Neuronal stem cell (in vitro differentiated cells): ENCODE measurements at regions not wholly inside any gene's neighbourhood (a gene's known extent, or its start where the extent isn't known, plus 50 kb on each side); places are given as distances from the start of the nearest gene placed in this dataset.

ENCODE experiments used
- DNase-seq: peaks from one replicate; pipeline ENCODE4 v3.0.0-alpha.2; 2013; ENCODE audit warnings: low spot score
- H2AFZ ChIP-seq: one replicate; pipeline ENCODE4 v1.6.1; 2013; ENCODE audit warnings: mild to moderate bottlenecking, low read length, inconsistent platforms
- H2AK5ac ChIP-seq: 2 replicates; pipeline ENCODE4 v1.6.1; 2013; ENCODE audit warnings: low read depth, mild to moderate bottlenecking, inconsistent platforms, low read length, moderate library complexity, mixed read lengths
- H2BK120ac ChIP-seq: 2 replicates; pipeline ENCODE4 v1.6.1; 2013; ENCODE audit warnings: low read depth, mild to moderate bottlenecking, inconsistent platforms, low read length, moderate library complexity, mixed read lengths
- H2BK12ac ChIP-seq: one replicate; pipeline ENCODE4 v1.6.1; 2013; ENCODE audit warnings: low read length, inconsistent platforms
- H2BK15ac ChIP-seq: 2 replicates; pipeline ENCODE4 v1.6.1; 2013; ENCODE audit warnings: mild to moderate bottlenecking, low read length, inconsistent platforms, mixed read lengths
- H2BK5ac ChIP-seq: one replicate; pipeline ENCODE4 v1.6.1; 2013; ENCODE audit warnings: inconsistent platforms, mild to moderate bottlenecking, low read length, moderate library complexity
- H3K14ac ChIP-seq: one replicate; pipeline ENCODE4 v1.6.1; 2013; ENCODE audit warnings: low read length, inconsistent platforms
- H3K18ac ChIP-seq: 2 replicates; pipeline ENCODE4 v1.6.1; 2013; ENCODE audit warnings: low read length, inconsistent platforms
- H3K23ac ChIP-seq: 2 replicates; pipeline ENCODE4 v1.6.1; 2013; ENCODE audit warnings: low read depth, mild to moderate bottlenecking, mixed read lengths, low read length, inconsistent platforms; ENCODE audit not compliant: poor library complexity
- H3K27ac ChIP-seq: replicated peaks from 3 replicates; pipeline ENCODE4 v1.5.1; 2013; ENCODE audit warnings: low read length, inconsistent platforms
- H3K27me3 ChIP-seq, 3 experiments: 2 replicates each; pipeline ENCODE4 v1.6.1; 2013; ENCODE audit warnings: low read length in 3 of 3, mild to moderate bottlenecking in 2 of 3, inconsistent platforms in 1 of 3, low read depth in 1 of 3, mixed read lengths in 1 of 3, moderate library complexity in 1 of 3; ENCODE audit not compliant: control insufficient read depth in 3 of 3, insufficient read depth in 3 of 3
- H3K36me3 ChIP-seq, 2 donors: replicated peaks in 1 of 2; 2 replicates each; pipeline ENCODE4 v1.6.1; 2013; ENCODE audit warnings: low read length in 2 of 2; ENCODE audit not compliant: control insufficient read depth in 2 of 2, insufficient read depth in 2 of 2
- H3K4ac ChIP-seq: 2 replicates; pipeline ENCODE4 v1.6.1; 2013; ENCODE audit warnings: inconsistent platforms, mild to moderate bottlenecking, low read length, moderate library complexity
- H3K4me1 ChIP-seq, 2 donors: 1 replicate in 1 of 2; 2 replicates in 1 of 2; pipeline ENCODE4 v1.6.1; 2013; ENCODE audit warnings: low read length in 2 of 2, low read depth in 1 of 2; ENCODE audit not compliant: control insufficient read depth in 2 of 2, insufficient read depth in 1 of 2
- H3K4me2 ChIP-seq: one replicate; pipeline ENCODE4 v1.6.1; 2013; ENCODE audit warnings: mild to moderate bottlenecking, low read length, inconsistent platforms; ENCODE audit not compliant: insufficient read depth, poor library complexity, severe bottlenecking
- H3K4me3 ChIP-seq, 2 donors: 2 replicates each; pipeline ENCODE4 v1.5.1; 2013; ENCODE audit warnings: low read length in 2 of 2, mild to moderate bottlenecking in 2 of 2, inconsistent platforms in 1 of 2, moderate library complexity in 1 of 2
- H3K79me1 ChIP-seq: one replicate; pipeline ENCODE4 v1.6.1; 2013; ENCODE audit warnings: low read depth, mild to moderate bottlenecking, inconsistent platforms, low read length, moderate library complexity
- H3K9ac ChIP-seq: one replicate; pipeline ENCODE4 v1.6.1; 2013; ENCODE audit warnings: mild to moderate bottlenecking, low read depth, low read length, inconsistent platforms; ENCODE audit not compliant: poor library complexity
- H3K9me3 ChIP-seq, 2 donors: replicated peaks in 1 of 2; 2 replicates each; pipeline versions ENCODE3 to v1.6.1; 2013; ENCODE audit warnings: low read length in 2 of 2, mild to moderate bottlenecking in 2 of 2, inconsistent platforms in 1 of 2, low read depth in 1 of 2, mixed read lengths in 1 of 2, moderate library complexity in 1 of 2; ENCODE audit not compliant: control insufficient read depth in 2 of 2, insufficient read depth in 1 of 2
- H4K8ac ChIP-seq: one replicate; pipeline ENCODE4 v1.6.1; 2013; ENCODE audit warnings: low read depth, mild to moderate bottlenecking, inconsistent platforms, low read length, moderate library complexity
- H4K91ac ChIP-seq: one replicate; pipeline ENCODE4 v1.6.1; 2013; ENCODE audit warnings: low read length, low read depth, mild to moderate bottlenecking, inconsistent platforms; ENCODE audit not compliant: poor library complexity
- WGBS, 2 donors: extraction: QIAGEN DNeasy Blood & Tissue Kit; methylation state at CpG; one replicate each; pipeline ENCODE4 v1.1.7; 2013; ENCODE audit warnings: missing lambda C conversion rate in 2 of 2, mixed read lengths in 1 of 2; ENCODE audit not compliant: insufficient read length in 2 of 2, insufficient replicate concordance in 1 of 2; ENCODE audit errors: extremely low coverage in 2 of 2; 5-methylcytosine and 5-hydroxymethylcytosine counted together

GRCh38 chr18:60982928-60983327 is 350.3 kb upstream of the CDH20 start:
- Histone ChIP-seq H3K27me3 (no peaks in the 10 kb centered on the region), H3K9me3 (no peaks in the 10 kb centered on the region), H3K4me1 (no peaks in the 10 kb centered on the region), H3K4ac (no peak overlapping the region), H2BK120ac (no peak overlapping the region), H2BK12ac (no peak overlapping the region), H3K23ac (no peak overlapping the region), H3K14ac (no peak overlapping the region), H4K91ac (no peak overlapping the region), H3K4me2 (no peak overlapping the region), H2AK5ac (no peak overlapping the region), H4K8ac (no peak overlapping the region), H3K27ac (no peak overlapping the region), H3K18ac (no peak overlapping the region), H2AFZ (no peak overlapping the region), H3K36me3 (no peaks in the 10 kb centered on the region), H2BK5ac (no peak overlapping the region), H2BK15ac (no peak overlapping the region), H3K4me3 (no peak overlapping the region), H3K9ac (no peak overlapping the region), H3K79me1 (no peaks in the 10 kb centered on the region)
- no peak for DNase-seq

GRCh38 chr18:60984510-60984909 is 348.7 kb upstream of the CDH20 start:
- Histone ChIP-seq H3K36me3 (no peaks in the 10 kb centered on the region), H2BK12ac (no peak overlapping the region), H3K23ac (no peak overlapping the region), H3K14ac (no peak overlapping the region), H3K27me3 (no peaks in the 10 kb centered on the region), H2AFZ (no peak overlapping the region), H3K9ac (no peak overlapping the region), H3K27ac (no peak overlapping the region), H4K91ac (no peak overlapping the region), H2BK15ac (no peak overlapping the region), H3K9me3 (no peaks in the 10 kb centered on the region), H3K79me1 (no peaks in the 10 kb centered on the region), H3K4me1 (no peaks in the 10 kb centered on the region), H2BK120ac (no peak overlapping the region), H2AK5ac (no peak overlapping the region), H3K4me3 (no peak overlapping the region), H4K8ac (no peak overlapping the region), H3K4ac (no peak overlapping the region), H3K4me2 (no peak overlapping the region), H2BK5ac (no peak overlapping the region), H3K18ac (no peak overlapping the region)
- no CpG with 5 or more reads among the region's 4 CpGs for WGBS, 2 donors
- no peak for DNase-seq

- Histone ChIP-seq H3K9ac (no peak overlapping the region), H2BK5ac (no peak overlapping the region), H2AFZ (no peak overlapping the region), H3K4me3 (no peak overlapping the region), H4K8ac (no peak overlapping the region), H3K79me1 (no peaks in the 10 kb centered on the region), H3K23ac (no peak overlapping the region), H3K27ac (no peak overlapping the region), H3K14ac (no peak overlapping the region), H2BK120ac (no peak overlapping the region), H3K36me3 (no peaks in the 10 kb centered on the region), H2AK5ac (no peak overlapping the region), H3K4me2 (no peak overlapping the region), H2BK15ac (no peak overlapping the region), H3K4me1 (no peaks in the 10 kb centered on the region), H4K91ac (no peak overlapping the region), H2BK12ac (no peak overlapping the region), H3K9me3 (no peaks in the 10 kb centered on the region), H3K4ac (no peak overlapping the region), H3K18ac (no peak overlapping the region), H3K27me3 (no peaks in the 10 kb centered on the region)
- WGBS, 2 donors: no CpG with 5 or more reads among the region's 1 CpG
- no peak for DNase-seq
Observed at GRCh38 chr18:60987963-60988362, 345.3 kb upstream of the CDH20 start.

- Histone ChIP-seq H3K36me3 (no peaks in the 10 kb centered on the region), H2AK5ac (no peak overlapping the region), H3K27ac (no peak overlapping the region), H2BK5ac (no peak overlapping the region), H3K18ac (no peak overlapping the region), H3K23ac (no peak overlapping the region), H2BK120ac (no peak overlapping the region), H2BK15ac (no peak overlapping the region), H3K14ac (no peak overlapping the region), H2BK12ac (no peak overlapping the region), H3K9me3 (no peaks in the 10 kb centered on the region), H3K4me1 (no peaks in the 10 kb centered on the region), H3K4me2 (no peak overlapping the region), H3K4me3 (no peak overlapping the region), H3K4ac (no peak overlapping the region), H4K91ac (no peak overlapping the region), H4K8ac (no peak overlapping the region), H2AFZ (no peak overlapping the region), H3K79me1 (no peaks in the 10 kb centered on the region), H3K9ac (no peak overlapping the region), H3K27me3 (no peaks in the 10 kb centered on the region)
- no CpG with 5 or more reads among the region's 1 CpG for WGBS, 2 donors
- no peak for DNase-seq
Observed at GRCh38 chr18:60996326-60996725, 336.9 kb upstream of the CDH20 start.
